ENCODE measurements at regions not wholly inside any gene's neighbourhood (a gene's known extent, or its start where the extent isn't known, plus 50 kb on each side); places are given as distances from the start of the nearest gene placed in this dataset.
"Not testable (repeated sequence)": the region's sequence is repeated elsewhere in the genome, so short reads cannot be mapped to it uniquely, and the experiment has no call there.

GRCh38 chr12:25682421-25682820 lies 129.3 kb upstream of the LMNTD1 start:
- no peak for DNase-seq (ENCODE audit: low spot score in 2 of 2)
- Histone ChIP-seq H3K27ac (no peak overlapping the region), H3K9me3 (no peaks in the 10 kb centered on the region), H3K4me3 (no peak overlapping the region), H3K27me3 (no peaks in the 10 kb centered on the region), H3K36me3 (no peaks in the 10 kb centered on the region), H3K4me1 (no peaks in the 10 kb centered on the region)
- TF ChIP-seq CTCF (IDR thresholded peaks at IDR 0.05) (no peak), POLR2AphosphoS5 (IDR thresholded peaks at IDR 0.05) (no peak), POLR2A (IDR thresholded peaks at IDR 0.05) (no peak), EP300 (IDR thresholded peaks at IDR 0.05) (no peak)
- 96% methylated on average over 1 of the region's 1 CpG for WGBS

GRCh38 chr12:25684070-25684469 lies 131.0 kb upstream of the LMNTD1 start:
- TF ChIP-seq POLR2AphosphoS5 (IDR thresholded peaks at IDR 0.05) = no peak
- TF ChIP-seq EP300 (IDR thresholded peaks at IDR 0.05) = no peak
- no peak for TF ChIP-seq CTCF (IDR thresholded peaks at IDR 0.05)
- no peak for TF ChIP-seq POLR2A (IDR thresholded peaks at IDR 0.05)
- Histone ChIP-seq H3K27me3 (no peaks in the 10 kb centered on the region), H3K9me3 (no peaks in the 10 kb centered on the region), H3K4me3 (no peak overlapping the region), H3K27ac (no peak overlapping the region), H3K36me3 (no peaks in the 10 kb centered on the region), H3K4me1 (no peaks in the 10 kb centered on the region)
- no peak for DNase-seq (ENCODE audit: low spot score in 2 of 2)
- WGBS = 85% methylated on average over 2 of the region's 2 CpGs

DNA sequence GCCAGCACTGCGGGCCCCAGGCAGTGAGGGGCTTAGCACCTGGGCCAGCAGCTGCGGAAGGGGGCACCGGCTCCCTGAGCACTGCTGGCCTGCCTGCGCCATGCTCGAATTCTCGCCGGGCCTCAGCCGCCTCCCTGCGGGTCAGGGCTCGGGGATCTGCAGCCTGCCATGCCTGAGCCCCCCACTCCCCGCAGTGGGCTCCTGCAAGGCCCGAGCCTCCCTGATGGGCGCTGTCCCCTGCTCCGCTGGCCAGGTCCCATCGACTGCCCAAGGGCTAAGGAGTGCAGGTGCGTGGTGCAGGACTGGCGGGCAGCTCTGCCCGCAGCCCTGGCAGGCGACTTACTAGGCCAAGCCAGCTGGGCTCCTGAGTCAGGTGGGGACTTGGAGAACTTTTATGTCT lies 133.3 kb upstream of the LMNTD1 start:
- Histone ChIP-seq H3K36me3 (no peaks in the 10 kb centered on the region), H3K27me3 (no peaks in the 10 kb centered on the region), H3K9me3 (no peaks in the 10 kb centered on the region), H3K4me3 (no peak overlapping the region), H3K4me1 (no peaks in the 10 kb centered on the region), H3K27ac (no peak overlapping the region)
- TF ChIP-seq POLR2A (IDR thresholded peaks at IDR 0.05) (no peak), POLR2AphosphoS5 (IDR thresholded peaks at IDR 0.05) (no peak), CTCF (IDR thresholded peaks at IDR 0.05) (no peak), EP300 (IDR thresholded peaks at IDR 0.05) (no peak)
- 99% methylated on average over 12 of the region's 19 CpGs for WGBS
- no peak for DNase-seq (ENCODE audit: low spot score in 2 of 2)

- Histone ChIP-seq H3K4me1 (no peaks in the 10 kb centered on the region), H3K36me3 (no peaks in the 10 kb centered on the region), H3K27ac (no peak overlapping the region), H3K27me3 (no peaks in the 10 kb centered on the region), H3K4me3 (no peak overlapping the region), H3K9me3 (no peaks in the 10 kb centered on the region)
- DNase-seq (ENCODE audit: low spot score in 2 of 2) = no peak
- WGBS = 94% methylated on average over 6 of the region's 6 CpGs
- TF ChIP-seq CTCF (IDR thresholded peaks at IDR 0.05) (no peak), POLR2A (IDR thresholded peaks at IDR 0.05) (no peak), EP300 (IDR thresholded peaks at IDR 0.05) (no peak), POLR2AphosphoS5 (IDR thresholded peaks at IDR 0.05) (no peak)
Observed at GRCh38 chr12:25687226-25687625, 134.1 kb upstream of the LMNTD1 start.

DNA sequence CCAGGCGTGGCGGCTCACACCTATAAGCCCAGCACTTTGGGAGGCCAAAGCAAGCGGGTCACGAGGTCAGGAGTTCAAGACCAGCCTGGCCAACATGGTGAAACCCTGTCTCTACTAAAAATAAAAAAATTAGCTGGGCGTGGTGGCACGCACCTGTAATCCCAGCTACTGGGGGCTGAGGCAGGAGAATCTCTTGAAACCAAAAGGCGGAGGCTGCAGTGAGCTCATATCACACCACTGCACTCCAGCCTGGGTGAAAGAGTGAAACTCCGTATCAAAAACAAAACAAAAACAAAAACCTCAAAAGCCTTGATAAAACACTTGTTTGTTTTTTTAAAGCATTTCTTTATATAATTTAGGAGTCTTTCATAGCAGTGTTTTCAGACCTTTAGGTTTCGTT lies 135.8 kb upstream of the LMNTD1 start:
- not testable (repeated sequence) for H3K9me3 ChIP-seq; H3K27ac ChIP-seq; H3K4me3 ChIP-seq; H3K36me3 ChIP-seq; DNase-seq (ENCODE audit: low spot score in 2 of 2); H3K27me3 ChIP-seq; H3K4me1 ChIP-seq
- 93% methylated on average over 9 of the region's 9 CpGs for WGBS

GRCh38 chr12:25689996-25690501 lies 137.0 kb upstream of the LMNTD1 start:
- WGBS = 54% methylated on average over 5 of the region's 5 CpGs
- Histone ChIP-seq H3K4me3 (no peak overlapping the region), H3K9me3 (no peaks in the 10 kb centered on the region), H3K27ac (no peak overlapping the region), H3K36me3 (no peaks in the 10 kb centered on the region), H3K27me3 (no peaks in the 10 kb centered on the region), H3K4me1 (peaks cover 5% of the 10 kb centered on the region)
- DNase-seq (ENCODE audit: low spot score in 2 of 2) = no peak
- TF ChIP-seq EP300 (IDR thresholded peaks at IDR 0.05) (no peak), POLR2A (IDR thresholded peaks at IDR 0.05) (no peak), POLR2AphosphoS5 (IDR thresholded peaks at IDR 0.05) (no peak), CTCF (IDR thresholded peaks at IDR 0.05) (no peak)
